Neural progenitor cell (in vitro differentiated cells): ENCODE measurements at regions not wholly inside any gene's neighbourhood (a gene's known extent, or its start where the extent isn't known, plus 50 kb on each side); places are given as distances from the start of the nearest gene placed in this dataset.

Experiments
- DNase-seq: peaks from one replicate; pipeline ENCODE4 v3.0.0-alpha.2; 2016; ENCODE audit warnings: low spot score
- H2AFZ ChIP-seq: fragments of 200-600 bp; sonication (generic); replicated peaks from 2 replicates; pipeline ENCODE4 v1.6.1; 2016; ENCODE audit warnings: antibody characterized with exemption
- H3F3A ChIP-seq: fragments of 200-600 bp; sonication (generic); 2 replicates; pipeline ENCODE4 v1.6.1; 2016; ENCODE audit warnings: antibody characterized with exemption, low read depth
- H3K27ac ChIP-seq: fragments of 200-600 bp; sonication (generic); 2 replicates; pipeline ENCODE4 v1.5.1; 2016; ENCODE audit warnings: mild to moderate bottlenecking
- H3K27me3 ChIP-seq: fragments of 200-600 bp; sonication (generic); 2 replicates; pipeline ENCODE4 v1.6.1; 2016; ENCODE audit warnings: mild to moderate bottlenecking, moderate library complexity
- H3K36me3 ChIP-seq: fragments of 200-600 bp; sonication (generic); 2 replicates; pipeline ENCODE4 v1.5.1; 2016
- H3K4me1 ChIP-seq: fragments of 200-600 bp; sonication (generic); 2 replicates; pipeline ENCODE4 v1.6.1; 2016; ENCODE audit warnings: mixed run types
- H3K4me2 ChIP-seq: fragments of 200-600 bp; sonication (generic); 2 replicates; pipeline ENCODE4 v1.6.1; 2016
- H3K4me3 ChIP-seq: fragments of 200-600 bp; sonication (generic); 2 replicates; pipeline ENCODE4 v1.5.1; 2016
- H3K79me2 ChIP-seq: fragments of 200-600 bp; sonication (generic); 2 replicates; pipeline ENCODE4 v1.6.1; 2016; ENCODE audit warnings: low read depth
- H3K9ac ChIP-seq: fragments of 200-600 bp; sonication (generic); 2 replicates; pipeline ENCODE4 v1.6.1; 2016
- H3K9me3 ChIP-seq: fragments of 200-600 bp; sonication (generic); 2 replicates; pipeline ENCODE4 v1.5.1; 2016; ENCODE audit warnings: low read depth
- H4K20me1 ChIP-seq: fragments of 200-600 bp; sonication (generic); 2 replicates; pipeline ENCODE4 v1.6.1; 2016; ENCODE audit warnings: low read depth
- H3K27ac Mint-ChIP-seq: 3 replicates; pipeline ENCODE4 v1.8.0; 2021; ENCODE audit warnings: mixed read lengths
- H3K27me3 Mint-ChIP-seq: 2 replicates; pipeline ENCODE4 v1.8.0; 2022; ENCODE audit warnings: low read depth, mild to moderate bottlenecking, inconsistent platforms, moderate library complexity, mixed read lengths; ENCODE audit not compliant: insufficient read depth
- H3K36me3 Mint-ChIP-seq: 3 replicates; pipeline ENCODE4 v1.8.0; 2021; ENCODE audit warnings: mixed read lengths
- H3K4me1 Mint-ChIP-seq: 3 replicates; pipeline ENCODE4 v1.8.0; 2021; ENCODE audit warnings: mixed read lengths
- H3K4me3 Mint-ChIP-seq: 3 replicates; pipeline ENCODE4 v1.8.0; 2021; ENCODE audit warnings: mild to moderate bottlenecking, moderate library complexity, mixed read lengths
- H3K9me3 Mint-ChIP-seq: 3 replicates; pipeline ENCODE4 v1.8.0; 2020; ENCODE audit warnings: mixed read lengths
- EZH2 ChIP-seq: fragments of 200-600 bp; sonication (generic); IDR thresholded peaks from 2 replicates; pipeline ENCODE4 v1.6.1; 2017; ENCODE audit warnings: antibody characterized with exemption, mild to moderate bottlenecking, moderate library complexity
- EZH2phosphoT487 ChIP-seq: fragments of 200-600 bp; sonication (generic); IDR thresholded peaks from 2 replicates; pipeline ENCODE4 v1.6.1; 2017; ENCODE audit warnings: antibody characterized with exemption
- TF ChIP-seq, protein P1 (sequence below): fragments of 200-600 bp; sonication (generic); IDR thresholded peaks from 2 replicates; pipeline ENCODE4 v1.5.1; 2017; ENCODE audit warnings: antibody characterized with exemption, mild to moderate bottlenecking

DNA sequence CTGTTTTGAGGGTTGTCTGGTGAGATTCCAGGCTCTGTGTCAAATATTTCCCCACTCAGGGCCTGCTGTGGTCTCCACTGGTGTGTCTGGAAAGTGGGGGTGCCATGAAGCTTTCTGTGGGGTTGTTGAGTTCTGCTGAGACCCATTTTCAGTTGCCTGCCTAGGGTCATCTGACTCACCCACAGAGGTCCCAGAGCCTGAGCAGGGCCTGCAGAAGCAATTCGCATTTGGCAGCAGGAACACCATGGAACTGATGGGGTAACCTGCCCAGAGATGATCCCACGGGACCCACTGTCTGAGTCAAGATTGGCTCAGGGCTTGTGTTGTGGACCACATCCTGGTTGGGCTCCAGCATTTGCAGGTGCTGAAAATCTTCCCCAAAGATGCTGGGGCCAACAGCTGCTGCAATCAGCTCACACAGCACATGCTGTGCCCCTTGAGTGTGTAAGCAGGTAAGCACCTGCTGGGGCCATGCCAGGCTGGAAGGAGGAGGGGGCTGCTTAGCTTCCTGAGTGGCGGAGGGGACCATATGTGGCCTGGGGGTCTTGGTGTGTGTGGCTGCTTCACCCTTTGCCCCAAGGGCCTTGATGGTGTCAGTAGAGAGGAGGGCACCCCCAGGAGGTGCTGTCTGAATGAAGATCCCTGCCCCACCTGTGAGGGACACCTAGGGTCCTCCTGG is 1726.1 kb downstream of the TP53TG3F start:
- Histone ChIP-seq H3K9ac (no peak overlapping the region), H3K4me1 (no peaks in the 10 kb centered on the region), H2AFZ (no peak overlapping the region), H3K27me3 (no peaks in the 10 kb centered on the region), H3K79me2 (no peaks in the 10 kb centered on the region), H3K27ac (no peak overlapping the region), H3K36me3 (no peaks in the 10 kb centered on the region), H3F3A (no peaks in the 10 kb centered on the region), H3K4me2 (no peak overlapping the region), H4K20me1 (no peaks in the 10 kb centered on the region), H3K9me3 (peaks cover 16% of the 10 kb centered on the region), H3K4me3 (no peak overlapping the region)
- no peak overlapping the region for H3K4me3 Mint-ChIP-seq
- H3K27me3 Mint-ChIP-seq, result peaks cover 7% of the 10 kb centered on the region
- H3K36me3 Mint-ChIP-seq, result no peaks in the 10 kb centered on the region
- peaks cover 47% of the 10 kb centered on the region for H3K9me3 Mint-ChIP-seq
- TF ChIP-seq EZH2phosphoT487, result no peak
- TF ChIP-seq, protein P1, sequence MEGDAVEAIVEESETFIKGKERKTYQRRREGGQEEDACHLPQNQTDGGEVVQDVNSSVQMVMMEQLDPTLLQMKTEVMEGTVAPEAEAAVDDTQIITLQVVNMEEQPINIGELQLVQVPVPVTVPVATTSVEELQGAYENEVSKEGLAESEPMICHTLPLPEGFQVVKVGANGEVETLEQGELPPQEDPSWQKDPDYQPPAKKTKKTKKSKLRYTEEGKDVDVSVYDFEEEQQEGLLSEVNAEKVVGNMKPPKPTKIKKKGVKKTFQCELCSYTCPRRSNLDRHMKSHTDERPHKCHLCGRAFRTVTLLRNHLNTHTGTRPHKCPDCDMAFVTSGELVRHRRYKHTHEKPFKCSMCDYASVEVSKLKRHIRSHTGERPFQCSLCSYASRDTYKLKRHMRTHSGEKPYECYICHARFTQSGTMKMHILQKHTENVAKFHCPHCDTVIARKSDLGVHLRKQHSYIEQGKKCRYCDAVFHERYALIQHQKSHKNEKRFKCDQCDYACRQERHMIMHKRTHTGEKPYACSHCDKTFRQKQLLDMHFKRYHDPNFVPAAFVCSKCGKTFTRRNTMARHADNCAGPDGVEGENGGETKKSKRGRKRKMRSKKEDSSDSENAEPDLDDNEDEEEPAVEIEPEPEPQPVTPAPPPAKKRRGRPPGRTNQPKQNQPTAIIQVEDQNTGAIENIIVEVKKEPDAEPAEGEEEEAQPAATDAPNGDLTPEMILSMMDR, result no peak
- TF ChIP-seq EZH2, result no peak
- no peaks in the 10 kb centered on the region for H3K4me1 Mint-ChIP-seq
- no peak for DNase-seq
- no peak overlapping the region for H3K27ac Mint-ChIP-seq

- Histone ChIP-seq H3K27me3 (no peaks in the 10 kb centered on the region), H3K79me2 (no peaks in the 10 kb centered on the region), H3K4me1 (no peaks in the 10 kb centered on the region), H3K36me3 (no peaks in the 10 kb centered on the region), H3K4me3 (no peak overlapping the region), H3F3A (no peaks in the 10 kb centered on the region), H3K4me2 (no peak overlapping the region), H2AFZ (no peak overlapping the region), H3K9ac (no peak overlapping the region), H3K27ac (no peak overlapping the region), H4K20me1 (no peaks in the 10 kb centered on the region), H3K9me3 (peaks cover 17% of the 10 kb centered on the region)
- Mint-ChIP-seq H3K27ac (no peak overlapping the region), H3K9me3 (peaks cover 45% of the 10 kb centered on the region), H3K27me3 (peaks cover 7% of the 10 kb centered on the region), H3K36me3 (no peaks in the 10 kb centered on the region), H3K4me1 (no peaks in the 10 kb centered on the region), H3K4me3 (no peak overlapping the region)
- TF ChIP-seq EZH2, result no peak
- TF ChIP-seq EZH2phosphoT487, result no peak
- TF ChIP-seq, protein P1, result no peak
- no peak for DNase-seq
Observed at GRCh38 chr16:35186045-35186759, 1726.8 kb downstream of the TP53TG3F start.

DNA sequence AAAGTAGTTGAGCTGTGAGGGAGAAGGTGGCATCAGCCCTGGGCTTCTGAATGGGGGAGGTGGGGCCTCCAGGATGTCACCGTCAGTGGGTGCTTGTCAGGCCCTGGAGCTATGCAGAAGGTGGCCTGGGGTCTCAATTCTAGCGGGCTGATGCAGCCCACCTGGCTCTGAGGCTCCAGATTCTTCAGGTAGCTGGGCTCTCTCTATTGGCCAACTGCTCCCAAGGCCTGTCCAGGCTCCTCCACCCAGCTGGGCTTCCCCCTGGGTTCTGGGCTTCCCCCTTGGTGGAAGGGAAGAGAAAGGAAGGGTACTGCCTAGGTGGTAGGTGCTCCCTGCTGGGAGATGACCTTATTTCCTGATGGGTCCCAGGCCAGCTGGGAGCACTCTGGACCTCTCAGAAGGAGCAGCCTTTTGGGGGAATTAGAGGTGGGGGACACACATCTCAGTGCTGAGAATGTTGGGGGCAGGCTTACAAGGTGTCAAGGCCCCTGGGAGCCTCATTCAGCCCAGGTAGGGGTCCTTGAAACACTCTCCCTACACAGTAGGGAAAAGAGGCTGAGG is 1728.3 kb downstream of the TP53TG3F start:
- Histone ChIP-seq H3K4me3 (no peak overlapping the region), H3K4me2 (no peak overlapping the region), H3F3A (no peaks in the 10 kb centered on the region), H3K9me3 (peaks cover 22% of the 10 kb centered on the region), H3K27me3 (no peaks in the 10 kb centered on the region), H3K9ac (no peak overlapping the region), H3K27ac (no peak overlapping the region), H3K36me3 (no peaks in the 10 kb centered on the region), H3K4me1 (no peaks in the 10 kb centered on the region), H3K79me2 (no peaks in the 10 kb centered on the region), H2AFZ (no peak overlapping the region), H4K20me1 (no peaks in the 10 kb centered on the region)
- H3K4me1 Mint-ChIP-seq, result no peaks in the 10 kb centered on the region
- H3K27ac Mint-ChIP-seq, result no peak overlapping the region
- no peak for DNase-seq
- peaks cover 39% of the 10 kb centered on the region for H3K9me3 Mint-ChIP-seq
- H3K4me3 Mint-ChIP-seq, result no peak overlapping the region
- TF ChIP-seq, protein P1, result no peak
- no peak for TF ChIP-seq EZH2phosphoT487
- TF ChIP-seq EZH2, result no peak
- H3K27me3 Mint-ChIP-seq, result peaks cover 7% of the 10 kb centered on the region
- H3K36me3 Mint-ChIP-seq, result no peaks in the 10 kb centered on the region
